ENCODE measurements at regions not wholly inside any gene's neighbourhood (a gene's known extent, or its start where the extent isn't known, plus 50 kb on each side); places are given as distances from the start of the nearest gene placed in this dataset.

DNA sequence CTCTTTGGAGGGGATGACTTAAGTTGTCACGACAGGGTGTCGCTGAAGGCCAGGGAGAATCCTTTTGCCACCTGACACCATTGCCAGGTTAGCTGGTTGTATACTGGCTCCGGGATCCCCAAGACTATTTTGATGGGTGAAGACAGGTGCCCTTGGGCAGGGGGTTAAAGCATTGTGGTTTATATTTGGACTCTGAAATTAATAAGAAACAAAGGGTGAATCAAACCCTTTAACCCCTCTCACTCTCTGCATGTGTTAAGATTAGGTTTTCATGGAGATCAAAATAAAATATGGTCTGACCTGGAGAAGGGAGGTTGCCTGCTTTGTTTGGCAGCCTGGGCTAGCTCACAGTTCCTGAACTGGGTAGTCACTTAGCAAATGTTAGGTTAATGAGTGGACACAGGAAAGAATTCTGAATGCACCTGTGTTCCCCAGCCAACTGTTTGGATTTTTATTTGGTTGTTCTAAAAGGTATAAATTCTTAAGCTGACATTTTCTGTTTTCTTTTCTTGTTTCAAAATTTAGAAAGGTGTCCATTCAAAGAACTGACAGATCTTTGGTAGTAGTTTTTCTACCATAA lies 301.7 kb downstream of the KCNS3 start:
- DNase-seq: no peak

DNA sequence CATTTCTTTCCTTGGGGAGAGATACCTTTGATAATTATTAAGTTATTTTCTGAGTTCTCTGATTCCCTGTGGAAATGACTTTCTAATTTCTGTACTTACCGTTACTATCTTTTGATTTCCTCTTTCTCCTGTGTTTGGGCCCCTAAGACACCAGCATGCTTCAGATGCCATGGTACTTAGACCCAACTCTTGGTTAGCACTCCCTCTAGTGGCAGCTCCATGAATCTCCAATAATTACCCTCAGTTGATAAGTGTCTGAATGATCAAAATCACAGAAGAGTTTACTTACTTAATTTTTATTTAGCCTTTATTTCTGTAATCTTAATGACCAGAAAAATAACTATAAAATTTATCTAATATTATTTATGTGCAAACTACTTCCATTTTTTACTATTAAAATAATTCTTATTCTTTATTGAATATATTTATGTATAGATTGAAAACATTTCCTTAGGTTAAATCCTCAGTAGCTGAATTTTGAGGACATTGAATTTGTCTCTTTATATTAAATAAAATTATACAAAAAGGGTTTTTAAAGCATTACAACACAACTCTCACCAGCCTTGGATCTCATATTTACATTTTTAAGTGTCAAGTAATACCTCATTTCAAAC lies 300.4 kb downstream of the KCNS3 start:
- no peak for DNase-seq

- no peak for DNase-seq
These were observed 298.3 kb downstream of the KCNS3 start for GRCh38 chr2:18176679-18177215.

DNA sequence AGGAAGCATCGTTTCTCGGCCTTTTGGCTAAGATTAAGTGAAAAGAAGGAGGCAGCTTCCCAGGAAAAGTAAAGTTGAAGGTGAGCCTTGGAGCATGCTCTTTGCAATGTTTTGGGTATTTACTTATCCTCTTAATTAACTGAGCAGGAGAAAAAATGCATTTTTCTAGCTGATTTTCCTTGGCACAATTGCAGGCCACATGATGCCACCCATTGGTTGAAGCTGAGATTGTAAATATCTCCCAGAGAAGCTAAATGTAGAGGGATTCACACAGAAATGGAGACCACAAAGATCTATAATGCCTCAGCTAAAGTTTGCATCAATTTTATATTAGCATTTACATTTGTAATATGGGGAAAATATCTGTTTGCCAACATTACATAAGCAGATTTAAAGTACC lies 294.1 kb downstream of the KCNS3 start:
- no peak for DNase-seq

GRCh38 chr2:18171191-18172139 lies 293.0 kb downstream of the KCNS3 start:
- no peak for DNase-seq

DNA sequence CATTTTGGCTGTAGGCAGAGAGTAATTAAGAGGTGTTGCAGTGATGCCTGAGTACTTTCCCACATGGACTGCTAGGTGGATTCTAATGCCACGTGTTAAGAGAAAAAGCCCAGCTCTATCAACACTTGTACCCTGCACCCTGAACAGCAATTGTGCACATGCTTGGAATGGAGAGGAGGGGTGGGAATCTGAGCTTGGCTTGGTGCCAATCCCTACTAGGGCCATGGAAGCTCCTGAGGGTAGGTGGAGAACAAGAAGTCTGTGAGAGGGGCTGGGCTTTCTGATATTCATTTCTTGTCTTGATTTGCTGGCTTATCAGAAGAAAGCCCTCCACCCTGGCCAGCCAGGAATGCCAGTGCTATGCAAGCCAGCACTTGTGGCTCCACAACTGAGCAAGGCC lies 292.2 kb downstream of the KCNS3 start:
- no peak for DNase-seq

DNA sequence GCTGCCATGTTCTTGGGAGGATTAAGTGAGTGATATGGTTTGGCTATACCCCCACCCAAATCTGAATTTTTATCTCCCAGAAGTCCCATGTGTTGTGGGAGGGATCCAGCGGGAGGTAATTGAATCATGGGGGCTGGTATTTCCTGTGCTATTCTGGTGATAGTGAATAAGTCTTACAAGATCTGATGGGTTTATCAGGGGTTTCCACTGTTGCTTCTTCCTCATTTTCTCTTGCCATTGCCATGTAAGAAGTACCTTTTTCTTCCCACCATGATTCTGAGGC lies 291.4 kb downstream of the KCNS3 start:
- no peak for DNase-seq

- no peak for DNase-seq
These were observed 290.8 kb downstream of the KCNS3 start for GRCh38 chr2:18169121-18169892.

- no peak for DNase-seq
These were observed 289.4 kb downstream of the KCNS3 start for GRCh38 chr2:18167871-18168270.

DNA sequence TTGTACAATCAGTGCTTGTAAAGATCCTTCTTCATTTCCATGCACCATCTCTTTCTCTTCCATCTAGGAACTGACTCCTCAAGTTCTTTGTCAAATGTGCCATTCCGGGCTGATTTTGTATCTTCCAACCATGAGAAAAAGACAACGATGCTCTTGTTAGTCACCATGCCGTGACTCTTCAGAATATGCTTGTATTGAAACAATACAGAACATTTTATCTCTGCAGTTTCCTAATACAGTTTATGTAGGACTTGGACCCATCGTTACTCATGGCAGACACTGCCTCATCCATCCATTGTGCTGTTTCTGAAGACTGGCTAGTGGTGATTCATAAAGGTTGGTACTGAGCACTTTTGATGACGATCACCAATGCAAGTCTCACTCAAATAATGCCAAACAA lies 283.2 kb downstream of the KCNS3 start:
- no peak for DNase-seq

DNA sequence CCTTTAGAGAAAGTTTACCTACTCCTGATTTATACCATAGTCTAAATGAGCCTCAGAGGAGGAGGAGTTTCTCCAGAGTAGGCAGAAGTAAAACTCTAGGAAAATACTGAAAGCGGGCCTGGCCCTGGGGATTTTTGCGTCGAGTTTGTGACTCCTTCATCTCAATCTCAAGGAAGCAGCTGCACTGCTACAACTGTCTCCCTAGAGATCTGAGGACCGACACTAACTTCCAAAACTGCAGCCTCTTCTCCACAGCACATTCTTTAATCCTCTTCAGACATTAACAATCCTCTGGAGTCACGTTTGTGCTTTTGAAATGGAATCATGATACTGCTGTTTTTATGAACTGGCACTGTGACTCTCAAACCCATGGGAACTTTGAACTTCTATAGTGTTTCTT lies 281.4 kb downstream of the KCNS3 start:
- DNase-seq: no peak

GRCh38 chr2:18156421-18156820 lies 278.0 kb downstream of the KCNS3 start:
- DNase-seq: no peak

GRCh38 chr2:18156002-18156401 lies 277.5 kb downstream of the KCNS3 start:
- DNase-seq: no peak

DNA sequence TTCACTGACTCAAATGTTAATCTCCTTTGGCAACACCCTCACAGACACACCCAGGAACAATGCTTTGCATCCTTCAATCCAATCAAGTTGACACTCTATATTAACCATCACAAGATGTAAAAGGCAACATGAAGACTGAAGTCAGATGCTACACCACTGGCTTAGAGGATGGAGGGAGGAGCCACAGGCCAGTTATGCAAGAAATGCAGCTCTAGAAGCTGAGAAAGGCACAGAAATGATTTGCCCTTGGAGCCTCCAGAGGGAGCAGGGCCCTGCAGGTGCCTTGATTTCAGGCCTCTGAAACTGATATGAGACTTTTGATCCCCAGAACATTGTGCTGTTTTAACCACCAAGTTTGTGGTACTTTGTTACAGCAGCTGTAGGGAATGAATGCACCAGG lies 276.3 kb downstream of the KCNS3 start:
- DNase-seq: no peak

- DNase-seq: no peak
These were observed 275.8 kb downstream of the KCNS3 start for GRCh38 chr2:18154259-18154658.

DNA sequence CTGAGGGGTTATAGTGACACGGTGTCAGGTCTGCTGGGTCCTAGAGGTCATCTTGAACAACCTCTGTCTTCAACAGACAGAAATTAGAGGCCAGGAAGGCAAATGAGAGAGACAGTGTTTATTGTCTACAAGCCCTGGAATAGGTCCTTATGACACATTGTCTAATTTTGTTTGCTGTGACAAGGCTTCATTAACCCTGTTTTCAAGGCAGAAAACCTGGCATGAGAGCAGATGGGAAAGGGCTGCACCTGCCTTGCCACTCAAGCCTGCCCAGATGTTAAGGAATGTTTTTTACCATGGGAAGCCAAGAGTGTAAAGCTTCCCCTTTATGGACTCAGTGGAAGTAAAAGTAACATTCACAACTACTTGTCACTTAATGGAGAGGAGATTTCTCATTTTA lies 275.3 kb downstream of the KCNS3 start:
- no peak for DNase-seq

DNA sequence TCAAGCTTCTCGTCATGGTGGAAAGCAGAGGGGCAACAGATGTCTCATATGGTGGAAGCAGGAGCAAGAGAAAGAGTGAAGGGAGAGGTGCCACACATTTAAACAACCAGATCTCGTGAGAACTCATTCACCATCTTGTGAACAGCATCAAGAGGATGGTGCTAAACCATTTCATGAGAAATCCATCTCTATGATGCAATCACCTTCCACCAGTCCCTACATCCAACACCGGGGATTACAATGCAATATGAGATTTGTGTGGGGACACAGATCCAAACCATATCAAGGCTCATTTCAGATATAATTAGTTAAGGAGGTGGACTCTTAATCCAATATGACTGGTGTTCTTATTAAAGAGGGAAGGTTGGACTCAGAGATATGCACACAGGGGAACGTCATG lies 272.8 kb downstream of the KCNS3 start:
- DNase-seq: no peak

DNA sequence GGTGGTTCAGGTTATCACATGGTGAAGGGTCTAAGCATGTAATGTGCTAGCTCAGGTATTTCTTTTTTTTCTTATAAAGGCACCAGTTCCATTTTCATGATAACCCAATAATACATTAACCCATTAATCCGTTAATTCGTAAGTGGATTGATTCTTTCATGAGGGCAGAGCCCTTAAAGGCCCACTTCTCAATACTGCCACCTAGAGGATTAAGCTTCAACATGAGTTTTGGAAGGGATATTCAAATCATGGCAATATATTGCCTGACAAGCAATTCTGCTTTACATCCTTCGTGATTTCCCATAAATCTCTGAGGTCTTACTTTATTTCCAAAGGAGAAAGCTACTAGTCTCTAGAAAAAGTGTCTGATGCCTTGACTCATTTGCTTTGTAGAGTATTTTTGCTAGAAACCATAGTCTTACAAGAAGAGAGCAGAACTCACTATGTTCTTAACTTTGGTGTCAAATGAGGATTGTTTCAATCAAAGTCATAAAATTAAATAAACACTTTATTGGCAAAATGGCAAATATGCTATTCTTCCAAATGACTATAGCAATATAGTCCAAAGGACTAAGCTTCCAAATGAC lies 271.3 kb downstream of the KCNS3 start:
- peak; percentile 38 for DNase-seq

DNA sequence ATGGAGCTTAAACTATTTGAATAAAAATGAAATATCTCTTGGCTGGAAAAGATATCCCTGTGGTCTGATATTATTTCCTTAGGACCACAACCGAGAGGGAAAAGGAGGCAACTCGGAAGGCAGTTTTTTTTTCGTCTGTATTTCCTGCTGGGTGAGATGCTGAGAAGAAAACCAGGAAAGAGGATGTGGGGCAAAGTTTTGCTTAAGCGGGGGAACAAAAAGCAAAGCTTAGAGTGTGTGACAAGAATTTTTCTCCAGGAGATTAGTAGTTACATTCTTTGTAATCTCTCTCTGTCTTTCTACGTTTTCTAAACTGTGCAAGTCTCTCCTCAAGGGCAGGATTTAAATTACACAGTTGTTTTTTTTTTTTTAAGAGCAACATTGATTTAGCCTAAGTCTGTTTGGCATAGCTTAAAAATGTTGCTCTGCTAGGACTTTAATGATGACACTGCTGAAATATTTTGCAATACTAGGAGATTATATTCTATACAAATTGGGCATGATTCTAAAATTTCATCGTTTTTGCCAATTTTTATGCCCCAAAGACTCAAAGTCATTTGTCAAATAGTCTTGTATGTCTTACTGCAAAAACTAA lies 258.5 kb downstream of the KCNS3 start:
- no peak for DNase-seq

- no peak for DNase-seq
These were observed 254.8 kb downstream of the KCNS3 start for GRCh38 chr2:18133310-18133709.

DNA sequence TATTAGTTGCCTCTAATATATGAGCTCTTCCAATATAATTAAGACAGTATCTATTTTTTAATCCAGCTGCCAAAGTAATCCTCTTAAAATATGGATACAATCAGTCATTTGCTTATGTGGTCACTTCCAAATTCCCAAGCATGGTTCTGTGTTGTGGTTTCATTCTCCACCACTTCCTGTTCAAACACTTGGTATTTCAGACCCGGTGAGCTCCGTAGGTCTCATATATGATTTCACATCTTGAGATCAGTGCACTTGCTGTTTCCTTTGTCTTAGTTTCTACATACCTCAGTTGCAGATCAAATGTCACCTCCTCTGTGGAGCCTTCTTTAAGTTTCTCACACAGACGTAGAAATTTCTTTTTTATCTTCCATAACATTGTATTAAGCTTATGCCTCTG lies 254.2 kb downstream of the KCNS3 start:
- DNase-seq: no peak

DNA sequence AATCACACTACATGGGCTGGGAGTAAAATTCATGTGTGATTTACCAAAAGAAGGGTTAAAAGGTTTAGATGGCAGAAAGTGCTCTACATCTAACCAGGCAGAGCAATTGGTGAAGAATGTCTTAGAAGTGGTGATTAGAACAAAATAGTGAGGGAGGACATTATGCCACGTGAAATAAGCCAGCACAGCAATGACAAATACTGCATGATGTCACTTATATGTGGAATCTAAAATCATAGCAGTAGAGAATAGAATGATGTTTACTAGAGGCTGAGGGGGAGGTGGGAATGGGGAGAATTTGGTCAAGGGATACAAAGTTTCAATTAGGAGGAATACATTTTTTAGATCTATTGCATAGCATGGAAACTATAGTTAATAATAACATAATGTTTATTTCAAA lies 253.3 kb downstream of the KCNS3 start:
- DNase-seq: no peak

Measured in left kidney (tissue), 1 donor.